ENCODE measurements at regions not wholly inside any gene's neighbourhood (a gene's known extent, or its start where the extent isn't known, plus 50 kb on each side); places are given as distances from the start of the nearest gene placed in this dataset.

GRCh38 chr9:13898957-13899356 lies 415.0 kb downstream of the NFIB start:
- no peak for TF ChIP-seq PCBP1 (IDR thresholded peaks at IDR 0.05; ENCODE audit: borderline replicate concordance, low read depth, low read length)
- no peak for TF ChIP-seq HNF4G (IDR thresholded peaks at IDR 0.05; ENCODE audit: borderline replicate concordance, low read depth, low read length)
- no peak for TF ChIP-seq HNF4G (CRISPR knock-in tag; IDR thresholded peaks at IDR 0.05; ENCODE audit: borderline replicate concordance, low read depth)
- TF ChIP-seq ZSCAN20 (CRISPR knock-in tag; IDR thresholded peaks at IDR 0.05; ENCODE audit: borderline replicate concordance) = no peak
